B cell (primary cell): ENCODE measurements at regions not wholly inside any gene's neighbourhood (a gene's known extent, or its start where the extent isn't known, plus 50 kb on each side); places are given as distances from the start of the nearest gene placed in this dataset.
A peak's percentile ranks its signal among the peaks of the same experiment; 100 is the strongest.
"Not testable (repeated sequence)": the region's sequence is repeated elsewhere in the genome, so short reads cannot be mapped to it uniquely, and the experiment has no call there.

Experiments
- ATAC-seq: fragments of 200-7000 bp; cut with Tn5 transposase; one replicate; pipeline ENCODE4 v1.10.0; 2021; ENCODE audit warnings: low read depth, mild to moderate bottlenecking, moderate number of reproducible peaks, moderate library complexity
- CTCF ChIA-PET: fragments of 350-600 bp; sonication (Branson Sonifier 250); formaldehyde crosslinking; loops from one replicate; lab custom pipeline; 2021; ENCODE audit warnings: antibody characterized with exemption, inconsistent platforms; lab: Charles Lee
- POLR2A ChIA-PET: fragments of 350-600 bp; sonication (Branson Sonifier 250); formaldehyde crosslinking; loops from one replicate; lab custom pipeline; 2021; ENCODE audit warnings: antibody characterized with exemption; lab: Charles Lee
- DNase-seq: peaks from one replicate; pipeline ENCODE4 v3.0.0; 2013
- H2AFZ ChIP-seq: 2 replicates; pipeline ENCODE4 v1.6.1; 2012; ENCODE audit warnings: mild to moderate bottlenecking, low read depth, low read length; ENCODE audit not compliant: insufficient read depth, poor library complexity, severe bottlenecking
- H3K27ac ChIP-seq, 2 donors: 1 replicate in 1 of 2; 2 replicates in 1 of 2; pipeline ENCODE4 v1.5.1; 2012 to 2013; ENCODE audit warnings: low read length in 2 of 2, mild to moderate bottlenecking in 2 of 2, moderate library complexity in 1 of 2
- H3K27me3 ChIP-seq, 4 experiments: fragments of 200-600 bp in 1 of 4; sonication (generic) in 1 of 4; replicated peaks in 1 of 4; 1 replicate in 2 of 4; 2 replicates in 2 of 4; pipeline versions ENCODE4 v1.6.1 to v1.7.0; 2013 to 2016; ENCODE audit warnings: low read length in 3 of 4, mild to moderate bottlenecking in 2 of 4, mixed read lengths in 1 of 4, moderate library complexity in 1 of 4; ENCODE audit not compliant: insufficient read depth in 4 of 4, control insufficient read depth in 3 of 4; ENCODE audit errors: control extremely low read depth in 1 of 4
- H3K36me3 ChIP-seq, 2 experiments: replicated peaks in 1 of 2; 1 replicate in 1 of 2; 2 replicates in 1 of 2; pipeline versions ENCODE4 v1.6.1 to v1.7.1; 2013; ENCODE audit warnings: low read length in 1 of 2; ENCODE audit not compliant: insufficient read depth in 2 of 2, control insufficient read depth in 1 of 2; ENCODE audit errors: control extremely low read depth in 1 of 2, extremely low read depth in 1 of 2
- H3K4me1 ChIP-seq, 2 donors: fragments of 200-600 bp in 1 of 2; sonication (generic) in 1 of 2; 1 replicate in 1 of 2; 2 replicates in 1 of 2; pipeline versions ENCODE4 v1.5.1 to v1.6.1; 2013 to 2017; ENCODE audit warnings: low read length in 2 of 2; ENCODE audit not compliant: control insufficient read depth in 2 of 2, insufficient read depth in 2 of 2
- H3K4me2 ChIP-seq: replicated peaks from 2 replicates; pipeline ENCODE3; 2012; ENCODE audit warnings: mild to moderate bottlenecking, low read depth, low read length; ENCODE audit not compliant: poor library complexity, severe bottlenecking
- H3K4me3 ChIP-seq, 5 experiments: fragments of 200-600 bp in 1 of 5; sonication (generic) in 1 of 5; 1 replicate in 3 of 5; 2 replicates in 2 of 5; pipeline versions ENCODE4 v1.5.1 to v1.7.0; 2011 to 2016; ENCODE audit warnings: low read length in 4 of 5, mild to moderate bottlenecking in 4 of 5, low read depth in 2 of 5, control low read depth in 1 of 5, moderate library complexity in 1 of 5; ENCODE audit not compliant: insufficient read depth in 1 of 5; ENCODE audit errors: control extremely low read depth in 1 of 5, extremely low read depth in 1 of 5
- H3K79me2 ChIP-seq: fragments of 200-600 bp; sonication (generic); one replicate; pipeline ENCODE4 v1.6.0; 2016; ENCODE audit warnings: low read length; ENCODE audit not compliant: control insufficient read depth, insufficient read depth
- H3K9ac ChIP-seq: fragments of 200-600 bp; sonication (generic); 2 replicates; pipeline ENCODE4 v1.6.1; 2017; ENCODE audit warnings: mild to moderate bottlenecking, low read length, moderate library complexity
- H3K9me3 ChIP-seq, 3 donors: one replicate each; pipeline versions ENCODE4 v1.6.1 to v1.7.1; 2013; ENCODE audit warnings: low read length in 2 of 3; ENCODE audit not compliant: control insufficient read depth in 2 of 3, insufficient read depth in 1 of 3; ENCODE audit errors: control extremely low read depth in 1 of 3
- H4K20me1 ChIP-seq: 2 replicates; pipeline ENCODE4 v1.6.0; 2012; ENCODE audit warnings: mild to moderate bottlenecking, low read length; ENCODE audit not compliant: insufficient read depth, control insufficient read depth, poor library complexity, severe bottlenecking
- H3K27ac Mint-ChIP-seq: one replicate; pipeline ENCODE4 v1.8.0; 2021; ENCODE audit warnings: mixed read lengths
- H3K27me3 Mint-ChIP-seq: one replicate; pipeline ENCODE4 v1.8.0; 2021; ENCODE audit warnings: mixed read lengths
- H3K4me1 Mint-ChIP-seq: one replicate; pipeline ENCODE4 v1.8.0; 2021; ENCODE audit warnings: mixed read lengths
- H3K4me3 Mint-ChIP-seq: one replicate; pipeline ENCODE4 v1.8.0; 2021; ENCODE audit warnings: mixed read lengths
- H3K9me3 Mint-ChIP-seq: one replicate; pipeline ENCODE4 v1.8.0; 2022; ENCODE audit warnings: mixed read lengths; ENCODE audit not compliant: insufficient read depth
- EZH2 ChIP-seq: IDR thresholded peaks from 2 replicates; pipeline ENCODE4 v1.6.1; 2012; ENCODE audit warnings: borderline replicate concordance, low read depth, mild to moderate bottlenecking, moderate library complexity, low read length; ENCODE audit not compliant: insufficient read depth, poor library complexity, severe bottlenecking
- WGBS: methylation state at CpG from one replicate; pipeline ENCODE4 v1.1.5; 2013; ENCODE audit warnings: missing lambda C conversion rate; ENCODE audit not compliant: insufficient coverage; 5-methylcytosine and 5-hydroxymethylcytosine counted together
- intact Hi-C: fragments of 100-400 bp; cut with micrococcal nuclease; formaldehyde crosslinking; loops from one replicate; pipeline ENCODE4 v1.10.0; 2022
- TF ChIP-seq, protein P1 (sequence below): fragments of 200-600 bp; IDR thresholded peaks from one replicate; pipeline ENCODE4 v1.8.0; 2022; ENCODE audit warnings: antibody characterized with exemption, mild to moderate bottlenecking

DNA sequence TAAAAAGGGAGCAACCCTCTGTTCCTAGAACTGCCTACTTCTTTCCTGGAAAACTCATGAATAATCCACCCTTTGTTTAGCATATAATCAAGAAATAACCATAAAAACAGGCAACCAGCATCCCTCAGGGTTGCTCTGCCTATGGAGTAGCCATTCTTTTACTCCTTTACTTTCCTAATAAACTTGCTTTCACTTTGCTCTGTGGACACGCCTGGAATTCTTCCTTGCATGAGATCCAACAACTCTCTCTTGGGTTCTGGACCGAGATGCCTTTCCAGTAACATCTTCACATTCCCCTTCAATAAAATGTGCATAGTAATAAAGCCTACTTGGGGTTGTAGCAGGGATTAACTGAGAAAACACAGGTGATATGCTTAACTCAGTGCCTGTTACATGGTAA lies 286.4 kb upstream of the AMIGO2 start:
- Histone ChIP-seq H3K27ac (no peak overlapping the region), H3K4me2 (peak overlapping the region; percentile 8), H3K9ac (no peak overlapping the region), H2AFZ (no peak overlapping the region), H3K4me1 (peaks cover 55 to 57% of the 10 kb centered on the region in 2 donors), H3K9me3 (peaks cover 2 to 8% (median 6%) of the 10 kb centered on the region in 3 donors), H3K36me3 (no peaks in the 10 kb centered on the region), H3K79me2 (no peaks in the 10 kb centered on the region), H4K20me1 (no peaks in the 10 kb centered on the region), H3K4me3 (no peak overlapping the region), H3K27me3 (no peaks in the 10 kb centered on the region)
- H3K27me3 Mint-ChIP-seq: no peaks in the 10 kb centered on the region
- no peaks in the 10 kb centered on the region for H3K9me3 Mint-ChIP-seq
- TF ChIP-seq EZH2: no peak
- TF ChIP-seq, protein P1, sequence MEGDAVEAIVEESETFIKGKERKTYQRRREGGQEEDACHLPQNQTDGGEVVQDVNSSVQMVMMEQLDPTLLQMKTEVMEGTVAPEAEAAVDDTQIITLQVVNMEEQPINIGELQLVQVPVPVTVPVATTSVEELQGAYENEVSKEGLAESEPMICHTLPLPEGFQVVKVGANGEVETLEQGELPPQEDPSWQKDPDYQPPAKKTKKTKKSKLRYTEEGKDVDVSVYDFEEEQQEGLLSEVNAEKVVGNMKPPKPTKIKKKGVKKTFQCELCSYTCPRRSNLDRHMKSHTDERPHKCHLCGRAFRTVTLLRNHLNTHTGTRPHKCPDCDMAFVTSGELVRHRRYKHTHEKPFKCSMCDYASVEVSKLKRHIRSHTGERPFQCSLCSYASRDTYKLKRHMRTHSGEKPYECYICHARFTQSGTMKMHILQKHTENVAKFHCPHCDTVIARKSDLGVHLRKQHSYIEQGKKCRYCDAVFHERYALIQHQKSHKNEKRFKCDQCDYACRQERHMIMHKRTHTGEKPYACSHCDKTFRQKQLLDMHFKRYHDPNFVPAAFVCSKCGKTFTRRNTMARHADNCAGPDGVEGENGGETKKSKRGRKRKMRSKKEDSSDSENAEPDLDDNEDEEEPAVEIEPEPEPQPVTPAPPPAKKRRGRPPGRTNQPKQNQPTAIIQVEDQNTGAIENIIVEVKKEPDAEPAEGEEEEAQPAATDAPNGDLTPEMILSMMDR: no peak
- 80% methylated on average over 1 of the region's 2 CpGs for WGBS
- ATAC-seq (no peak), DNase-seq (no peak)
- ChIA-PET CTCF (no interaction called here), POLR2A (no interaction called here)
- H3K4me3 Mint-ChIP-seq: no peak overlapping the region
- no peak overlapping the region for H3K27ac Mint-ChIP-seq
- intact Hi-C loops: no loop called here
- peaks cover 26% of the 10 kb centered on the region for H3K4me1 Mint-ChIP-seq

DNA sequence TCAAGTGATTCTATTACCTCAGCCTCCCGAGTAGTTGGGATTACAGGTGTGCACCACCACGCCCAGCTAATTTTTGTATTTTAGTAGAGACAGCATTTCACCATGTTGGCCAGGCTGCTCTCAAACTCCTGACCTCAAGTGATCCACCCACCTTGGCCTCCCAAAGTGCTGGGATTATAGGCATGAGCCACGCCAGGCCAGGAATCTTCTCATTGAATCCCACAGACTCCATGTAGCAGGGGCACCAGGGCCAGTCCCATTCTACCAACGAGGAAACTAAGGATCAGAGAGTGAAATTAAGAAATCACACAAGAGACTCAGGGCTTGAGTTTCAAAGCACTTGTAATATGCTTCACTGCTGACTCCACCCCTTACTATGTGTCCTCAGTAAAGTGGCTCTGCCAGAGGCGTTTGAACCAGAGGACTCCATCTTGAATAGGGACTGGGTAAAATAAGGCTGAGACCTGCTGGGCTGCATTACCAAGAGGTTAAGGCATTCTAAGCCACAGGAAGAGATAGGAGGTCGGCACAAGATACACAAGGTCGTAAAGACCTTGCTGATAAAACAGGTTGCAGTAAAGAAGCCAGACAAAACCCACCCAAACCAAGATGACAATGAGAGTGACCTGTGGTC lies 285.8 kb upstream of the AMIGO2 start:
- H2AFZ ChIP-seq, H3K9ac ChIP-seq, H3K4me3 ChIP-seq, H3K79me2 ChIP-seq, H3K9me3 Mint-ChIP-seq, H3K27me3 Mint-ChIP-seq, H4K20me1 ChIP-seq, H3K36me3 ChIP-seq, H3K27me3 ChIP-seq, H3K9me3 ChIP-seq, H3K27ac ChIP-seq, H3K4me3 Mint-ChIP-seq, ATAC-seq, H3K4me2 ChIP-seq, intact Hi-C loops, DNase-seq: not testable (repeated sequence)
- ChIA-PET POLR2A (interaction anchor here (1.0 kb wide), 1 partner anchor 59 kb away, joined by 3 read pairs; no protein-coding TSS in a partner anchor), CTCF (interaction anchor here (1.1 to 1.2 kb wide), 2 partner anchors 12 to 32 kb away, joined by 5 to 6 read pairs; no protein-coding TSS in a partner anchor)
- Mint-ChIP-seq H3K27ac (peak overlapping the region; percentile 37), H3K4me1 (peaks cover 32% of the 10 kb centered on the region)
- WGBS: 97% methylated on average over 6 of the region's 7 CpGs
- peaks cover 61 to 63% of the 10 kb centered on the region in 2 donors for H3K4me1 ChIP-seq
